ENCODE measurements at regions not wholly inside any gene's neighbourhood (a gene's known extent, or its start where the extent isn't known, plus 50 kb on each side); places are given as distances from the start of the nearest gene placed in this dataset.
"Not testable (repeated sequence)": the region's sequence is repeated elsewhere in the genome, so short reads cannot be mapped to it uniquely, and the experiment has no call there.

GRCh38 chr12:95380997-95381786 lies 92.8 kb upstream of the METAP2 start:
- no peak for TF ChIP-seq ZNF565 (CRISPR knock-in tag; conservative IDR thresholded peaks at IDR 0.05; ENCODE audit: low read depth)
- no peak for TF ChIP-seq CSDC2 (CRISPR knock-in tag; IDR thresholded peaks at IDR 0.05)
- TF ChIP-seq ARNTL (CRISPR knock-in tag; IDR thresholded peaks at IDR 0.05; ENCODE audit: borderline replicate concordance, low read depth) = no peak
- TF ChIP-seq CSRNP3 (CRISPR knock-in tag; IDR thresholded peaks at IDR 0.05) = no peak
- TF ChIP-seq BACH2 (CRISPR knock-in tag; IDR thresholded peaks at IDR 0.05; ENCODE audit: borderline replicate concordance) = no peak
- no peak for TF ChIP-seq TSHZ2 (CRISPR knock-in tag; IDR thresholded peaks at IDR 0.05)
- no peak for TF ChIP-seq OSR1 (CRISPR knock-in tag; IDR thresholded peaks at IDR 0.05)
- no peak for TF ChIP-seq ISL1 (CRISPR knock-in tag; IDR thresholded peaks at IDR 0.05)
- TF ChIP-seq ZNF8 (CRISPR knock-in tag; IDR thresholded peaks at IDR 0.05) = no peak
- no peak for TF ChIP-seq ZC3H10 (CRISPR knock-in tag; IDR thresholded peaks at IDR 0.05)
- TF ChIP-seq SNAI2 (CRISPR knock-in tag; IDR thresholded peaks at IDR 0.05) = no peak
- TF ChIP-seq ZFP3 (CRISPR knock-in tag; IDR thresholded peaks at IDR 0.05) = no peak
- no peak for ATAC-seq

- ATAC-seq = not testable (repeated sequence)
These were observed 90.0 kb upstream of the METAP2 start for GRCh38 chr12:95383920-95384319.

- TF ChIP-seq PATZ1 (CRISPR knock-in tag; IDR thresholded peaks at IDR 0.05; ENCODE audit: borderline replicate concordance) = no peak
- no peak for TF ChIP-seq ESRRG (CRISPR knock-in tag; IDR thresholded peaks at IDR 0.05)
- no peak for TF ChIP-seq CREB5 (CRISPR knock-in tag; IDR thresholded peaks at IDR 0.05; ENCODE audit: low read depth)
- no peak for TF ChIP-seq ARNTL (CRISPR knock-in tag; IDR thresholded peaks at IDR 0.05; ENCODE audit: borderline replicate concordance, low read depth)
- no peak for TF ChIP-seq ZNF8 (CRISPR knock-in tag; IDR thresholded peaks at IDR 0.05)
- no peak for TF ChIP-seq TOX (CRISPR knock-in tag; IDR thresholded peaks at IDR 0.05; ENCODE audit: borderline replicate concordance)
- TF ChIP-seq ZFP30 (CRISPR knock-in tag; IDR thresholded peaks at IDR 0.05) = no peak
- no peak for TF ChIP-seq PPARA (CRISPR knock-in tag; IDR thresholded peaks at IDR 0.05; ENCODE audit: borderline replicate concordance)
- no peak for TF ChIP-seq ZNF565 (CRISPR knock-in tag; conservative IDR thresholded peaks at IDR 0.05; ENCODE audit: low read depth)
- TF ChIP-seq CSRNP3 (CRISPR knock-in tag; IDR thresholded peaks at IDR 0.05) = no peak
- no peak for TF ChIP-seq ZNF70 (CRISPR knock-in tag; IDR thresholded peaks at IDR 0.05)
- no peak for TF ChIP-seq POU6F1 (CRISPR knock-in tag; IDR thresholded peaks at IDR 0.05; ENCODE audit: borderline replicate concordance, low read depth)
- no peak for TF ChIP-seq RARB (CRISPR knock-in tag; IDR thresholded peaks at IDR 0.05)
- no peak for TF ChIP-seq TCF4 (CRISPR knock-in tag; IDR thresholded peaks at IDR 0.05; ENCODE audit: borderline replicate concordance)
- ATAC-seq = no peak
These were observed 89.2 kb upstream of the METAP2 start for GRCh38 chr12:95384785-95385184.

Measured in SK-N-SH treated with all-trans-retinoic acid at 6 μM for 48 hours (cell line).